MM.1S (cell line): ENCODE measurements at regions not wholly inside any gene's neighbourhood (a gene's known extent, or its start where the extent isn't known, plus 50 kb on each side); places are given as distances from the start of the nearest gene placed in this dataset.

Experiments used
- DNase-seq: peaks from one replicate; pipeline ENCODE4 v3.0.0-alpha.2; 2015
- H2AFZ ChIP-seq: fragments of 300-600 bp; sonication (generic); 2 replicates; pipeline ENCODE4 v1.6.0; 2016; ENCODE audit warnings: antibody characterized with exemption, low read length
- H3F3A ChIP-seq: fragments of 300-600 bp; sonication (generic); 2 replicates; pipeline ENCODE4 v1.6.1; 2016; ENCODE audit warnings: mild to moderate bottlenecking, antibody characterized with exemption, low read length, moderate library complexity, mixed read lengths; ENCODE audit not compliant: insufficient read depth
- H3K27ac ChIP-seq: fragments of 300-600 bp; sonication (generic); 2 replicates; pipeline ENCODE4 v1.5.1; 2016; ENCODE audit warnings: mild to moderate bottlenecking, low read length
- H3K27me3 ChIP-seq: fragments of 300-600 bp; sonication (generic); replicated peaks from 2 replicates; pipeline ENCODE4 v1.6.0; 2016; ENCODE audit warnings: low read length; ENCODE audit not compliant: insufficient read depth
- H3K36me3 ChIP-seq: fragments of 300-600 bp; sonication (generic); replicated peaks from 2 replicates; pipeline ENCODE4 v1.6.1; 2016; ENCODE audit warnings: mild to moderate bottlenecking, low read length, mixed read lengths; ENCODE audit not compliant: insufficient read depth
- H3K4me1 ChIP-seq: fragments of 300-600 bp; sonication (generic); 2 replicates; pipeline ENCODE4 v1.6.1; 2016; ENCODE audit warnings: low read length, mixed read lengths
- H3K4me2 ChIP-seq: fragments of 300-600 bp; sonication (generic); 2 replicates; pipeline ENCODE4 v1.6.0; 2016; ENCODE audit warnings: low read depth, low read length
- H3K4me3 ChIP-seq: fragments of 300-600 bp; sonication (generic); 2 replicates; pipeline ENCODE4 v1.5.1; 2016; ENCODE audit warnings: low read length, mixed read lengths
- H3K79me2 ChIP-seq: fragments of 300-600 bp; sonication (generic); 2 replicates; pipeline ENCODE4 v1.6.1; 2016; ENCODE audit warnings: mixed run types, low read length, mixed read lengths
- H3K9ac ChIP-seq: fragments of 300-600 bp; sonication (generic); 2 replicates; pipeline ENCODE4 v1.6.1; 2016; ENCODE audit warnings: low read length, mixed read lengths
- H3K9me2 ChIP-seq: fragments of 300-600 bp; sonication (generic); replicated peaks from 2 replicates; pipeline ENCODE4 v1.6.1; 2016; ENCODE audit warnings: mild to moderate bottlenecking, low read length, mixed read lengths; ENCODE audit not compliant: insufficient read depth
- H3K9me3 ChIP-seq: fragments of 300-600 bp; sonication (generic); replicated peaks from 2 replicates; pipeline ENCODE4 v1.6.1; 2016; ENCODE audit warnings: mild to moderate bottlenecking, low read length, mixed read lengths; ENCODE audit not compliant: insufficient read depth
- H4K20me1 ChIP-seq: fragments of 300-600 bp; sonication (generic); 2 replicates; pipeline ENCODE4 v1.6.1; 2016; ENCODE audit warnings: mild to moderate bottlenecking, low read length, moderate library complexity, mixed read lengths; ENCODE audit not compliant: insufficient read depth
- CTCF ChIP-seq: fragments of 300-600 bp; sonication (generic); IDR thresholded peaks from 2 replicates; pipeline ENCODE4 v1.5.1; 2016; ENCODE audit warnings: antibody characterized with exemption, low read length, mixed read lengths
- EZH2 ChIP-seq: fragments of 300-600 bp; sonication (generic); optimal IDR thresholded peaks from 2 replicates; pipeline ENCODE3; 2017; ENCODE audit warnings: low read depth, mild to moderate bottlenecking, antibody characterized with exemption, low read length, mixed read lengths
- EZH2phosphoT487 ChIP-seq: fragments of 300-600 bp; sonication (generic); IDR thresholded peaks from 2 replicates; pipeline ENCODE4 v1.6.1; 2018; ENCODE audit warnings: antibody characterized with exemption, low read length

- Histone ChIP-seq H3K4me3 (no peak overlapping the region), H3K36me3 (no peaks in the 10 kb centered on the region), H3K9me3 (no peaks in the 10 kb centered on the region), H3K27ac (no peak overlapping the region), H3K4me2 (no peak overlapping the region), H3K9me2 (no peaks in the 10 kb centered on the region), H3F3A (no peaks in the 10 kb centered on the region), H3K4me1 (no peaks in the 10 kb centered on the region), H3K79me2 (no peaks in the 10 kb centered on the region), H2AFZ (no peak overlapping the region), H3K9ac (no peak overlapping the region), H3K27me3 (no peaks in the 10 kb centered on the region), H4K20me1 (no peaks in the 10 kb centered on the region)
- no peak for DNase-seq
- TF ChIP-seq EZH2: no peak
Observed at GRCh38 chr9:86754581-86755560, 192.4 kb downstream of the GAS1 start.

- Histone ChIP-seq H3K79me2 (no peaks in the 10 kb centered on the region), H3K4me3 (no peak overlapping the region), H3K4me2 (no peak overlapping the region), H3K9me2 (no peaks in the 10 kb centered on the region), H3K9me3 (no peaks in the 10 kb centered on the region), H2AFZ (no peak overlapping the region), H3K27me3 (no peaks in the 10 kb centered on the region), H4K20me1 (no peaks in the 10 kb centered on the region), H3K9ac (no peak overlapping the region), H3K27ac (no peak overlapping the region), H3F3A (no peaks in the 10 kb centered on the region), H3K36me3 (no peaks in the 10 kb centered on the region), H3K4me1 (no peaks in the 10 kb centered on the region)
- no peak for DNase-seq
- no peak for TF ChIP-seq EZH2phosphoT487
- TF ChIP-seq CTCF: no peak
- TF ChIP-seq EZH2: no peak
Observed at GRCh38 chr9:86753836-86754235, 193.5 kb downstream of the GAS1 start.

- Histone ChIP-seq H3K27ac (no peak overlapping the region), H3K9me2 (no peaks in the 10 kb centered on the region), H3K4me1 (no peaks in the 10 kb centered on the region), H3F3A (no peaks in the 10 kb centered on the region), H3K27me3 (no peaks in the 10 kb centered on the region), H3K79me2 (no peaks in the 10 kb centered on the region), H3K9ac (no peak overlapping the region), H4K20me1 (no peaks in the 10 kb centered on the region), H3K4me2 (no peak overlapping the region), H3K9me3 (no peaks in the 10 kb centered on the region), H3K36me3 (no peaks in the 10 kb centered on the region), H3K4me3 (no peak overlapping the region), H2AFZ (no peak overlapping the region)
- no peak for DNase-seq
- TF ChIP-seq EZH2phosphoT487 (no peak), EZH2 (no peak)
Observed at GRCh38 chr9:86752733-86753132, 194.6 kb downstream of the GAS1 start.

GRCh38 chr9:86751956-86752355 lies 195.3 kb downstream of the GAS1 start:
- no peak overlapping the region for H2AFZ ChIP-seq
- TF ChIP-seq EZH2phosphoT487 (no peak), CTCF (no peak), EZH2 (no peak)
- H3K27me3 ChIP-seq: no peaks in the 10 kb centered on the region
- H3K4me2 ChIP-seq: no peak overlapping the region
- H3K27ac ChIP-seq: no peak overlapping the region
- no peaks in the 10 kb centered on the region for H3F3A ChIP-seq
- H3K9ac ChIP-seq: no peak overlapping the region
- no peaks in the 10 kb centered on the region for H3K36me3 ChIP-seq
- no peaks in the 10 kb centered on the region for H4K20me1 ChIP-seq
- H3K4me1 ChIP-seq: no peaks in the 10 kb centered on the region
- no peaks in the 10 kb centered on the region for H3K9me2 ChIP-seq
- H3K79me2 ChIP-seq: no peaks in the 10 kb centered on the region
- no peak for DNase-seq
- no peaks in the 10 kb centered on the region for H3K9me3 ChIP-seq
- H3K4me3 ChIP-seq: no peak overlapping the region
